Suppressor macrophage treated with lipopolysaccharide for 4 hours (primary cell): ENCODE measurements at regions not wholly inside any gene's neighbourhood (a gene's known extent, or its start where the extent isn't known, plus 50 kb on each side); places are given as distances from the start of the nearest gene placed in this dataset.
A peak's percentile ranks its signal among the peaks of the same experiment; 100 is the strongest.

Source experiments
- DNase-seq: peaks from one replicate; pipeline ENCODE4 v3.0.0-alpha.2; 2020

DNA sequence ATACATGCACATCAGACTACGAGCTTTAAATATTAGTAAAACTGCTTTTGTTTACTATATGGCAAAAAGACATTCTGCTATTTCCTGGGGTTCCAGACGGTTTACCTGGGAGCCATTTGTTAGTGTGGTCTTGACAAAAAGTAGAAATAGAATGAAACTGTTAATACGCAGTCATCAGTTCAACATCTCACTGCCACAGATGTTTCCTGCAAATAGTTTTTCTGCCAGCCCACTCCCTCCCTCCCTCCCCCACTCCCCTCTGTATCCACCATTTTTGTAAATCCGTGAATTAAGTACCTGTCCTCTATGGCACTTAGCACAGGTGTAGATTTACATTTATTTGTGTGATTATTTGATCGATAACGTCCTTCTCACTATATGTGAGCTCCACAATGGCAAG, 74.6 kb upstream of the TPK1 start:
- DNase-seq, result no peak

DNA sequence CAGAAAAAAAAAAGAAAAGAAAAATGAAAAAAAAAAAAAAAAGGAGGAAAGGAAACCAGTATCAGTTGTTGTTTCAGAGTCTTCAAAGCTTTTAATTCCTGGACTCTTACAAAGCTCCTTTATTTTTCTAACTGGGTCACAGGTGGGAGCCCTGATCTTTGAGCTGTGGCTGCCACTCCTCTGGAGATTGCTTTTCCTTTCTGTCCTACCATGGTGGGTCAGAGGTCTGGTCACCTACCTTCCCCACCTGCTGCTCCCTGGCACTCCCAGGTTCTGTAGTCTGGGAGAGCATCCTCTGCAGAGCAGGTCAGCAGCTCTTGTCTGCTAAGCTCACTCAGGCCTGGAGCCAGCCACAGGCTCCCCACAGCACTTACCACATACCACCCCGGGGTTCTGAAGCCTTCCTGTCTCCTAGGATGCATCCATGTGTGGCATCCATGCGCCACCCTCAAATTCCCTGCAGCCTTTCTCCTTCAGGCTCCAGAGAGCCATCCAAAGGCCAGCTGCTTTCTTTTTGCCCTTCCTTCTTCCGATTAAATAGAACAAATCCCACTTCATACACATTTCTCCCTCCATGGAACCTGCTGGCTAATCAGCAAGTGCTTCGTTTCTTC, 73.2 kb upstream of the TPK1 start:
- no peak for DNase-seq

DNA sequence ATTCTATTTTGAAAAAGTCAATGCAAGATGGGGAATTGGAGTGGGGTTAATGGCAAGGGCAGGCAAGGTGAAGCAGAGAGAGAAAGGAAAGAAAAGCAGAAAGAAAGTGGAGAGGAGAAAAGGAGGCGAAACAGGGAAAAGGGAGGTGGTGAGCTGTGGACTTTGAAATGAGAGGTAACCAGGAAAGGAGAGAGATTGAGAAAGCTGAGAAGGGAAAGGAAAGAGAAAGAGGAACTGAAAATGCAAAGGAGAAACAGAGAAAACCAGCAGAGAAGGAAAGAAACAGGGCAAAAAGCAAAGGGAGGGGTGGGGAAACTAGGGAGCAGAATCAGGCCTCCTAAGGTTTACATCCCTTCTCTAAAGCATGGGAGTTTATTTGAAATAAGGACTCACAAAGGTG, 72.5 kb upstream of the TPK1 start:
- peak; percentile 7 for DNase-seq

DNA sequence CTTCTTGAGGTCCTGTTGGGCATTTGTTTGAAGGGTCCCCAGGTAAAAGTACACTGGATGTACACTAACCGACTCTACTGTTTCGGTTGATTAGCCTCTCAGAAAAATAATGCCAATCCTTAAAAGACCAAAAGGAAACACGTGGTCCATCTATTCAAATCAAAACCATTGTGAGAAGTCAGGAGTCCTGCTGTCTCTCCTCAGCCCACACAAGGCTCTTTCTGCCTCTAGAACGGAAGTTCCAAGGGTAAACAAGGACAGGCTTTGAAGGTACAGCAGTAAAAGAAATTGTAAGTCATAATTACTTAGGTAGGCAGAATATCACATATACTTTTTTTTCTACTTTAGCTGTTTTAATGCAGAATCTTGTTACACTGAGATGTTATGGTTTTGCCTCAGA, 71.7 kb upstream of the TPK1 start:
- DNase-seq, result no peak

DNA sequence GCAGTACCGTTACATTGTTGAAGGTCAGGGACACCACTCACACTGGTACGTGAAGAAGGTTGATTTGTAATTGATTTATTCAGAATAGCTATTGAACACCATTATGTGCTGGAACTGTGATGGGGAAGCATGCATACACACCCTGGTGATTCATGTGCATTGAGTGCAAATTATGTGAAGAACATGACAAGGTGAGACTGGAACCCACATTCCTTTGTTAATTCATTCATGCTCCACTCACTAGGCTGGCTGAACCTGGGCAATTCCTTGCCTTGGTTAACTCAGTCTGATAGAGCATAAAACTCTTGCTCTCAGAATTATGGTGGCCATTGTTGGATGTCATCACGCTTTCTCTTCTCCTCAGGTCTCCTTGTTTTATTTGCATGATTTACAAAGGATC, 67.3 kb upstream of the TPK1 start:
- DNase-seq, result no peak

DNA sequence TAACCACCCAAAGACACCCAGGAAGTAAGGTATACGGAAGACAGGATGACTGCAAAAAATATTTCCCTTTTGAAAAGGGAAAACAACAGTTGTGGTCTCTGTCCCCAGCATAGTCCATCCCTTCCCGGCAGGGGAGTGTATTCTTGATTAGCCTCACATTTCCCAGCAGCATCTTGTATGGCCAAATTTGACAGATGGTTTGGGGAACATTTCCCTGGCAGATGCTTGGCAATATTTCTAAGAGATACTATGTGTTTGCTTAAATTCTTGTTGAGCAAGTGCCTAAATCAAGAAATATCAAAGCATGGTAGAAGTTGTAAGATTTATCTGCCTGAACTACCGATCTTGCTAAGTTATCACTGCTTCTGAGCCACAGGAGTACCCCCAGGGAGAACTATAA, 56.9 kb upstream of the TPK1 start:
- DNase-seq, result no peak
